HepG2 (cell line): ENCODE measurements at regions not wholly inside any gene's neighbourhood (a gene's known extent, or its start where the extent isn't known, plus 50 kb on each side); places are given as distances from the start of the nearest gene placed in this dataset.

ENCODE experiments used
- ATAC-seq: fragments of 200-7000 bp; cut with Tn5 transposase; 3 replicates; pipeline ENCODE4 v1.9.1; 2020; ENCODE audit warnings: mild to moderate bottlenecking, moderate library complexity
- BruUV-seq: library from RNA; stranded (reverse); fragments of 400-500 nt; replicated peaks from 2 replicates; lab custom pipeline; 2021; lab: Mats Ljungman, UMichigan
- CTCF ChIA-PET: fragments of 300-600 bp; formaldehyde crosslinking; extraction: SDS; loops from one replicate; lab custom pipeline; 2021; ENCODE audit warnings: low total read pairs, inconsistent platforms, low intra/inter-chr PET ratio; lab: Yijun Ruan, JAX
- POLR2A ChIA-PET: fragments of 350-600 bp; sonication (Branson Sonifier 250); formaldehyde crosslinking; loops from one replicate; lab custom pipeline; 2020; ENCODE audit warnings: antibody characterized with exemption, inconsistent platforms; lab: Yijun Ruan, JAX
- DNase-seq: peaks from one replicate; pipeline ENCODE4 v3.0.0-alpha.2; 2015; ENCODE audit warnings: low spot score
- FAIRE-seq: peaks from 3 replicates; lab custom pipeline; 2011; peaks lifted over from hg19 to GRCh38; lab: Jason Lieb, UNC
- H2AFZ ChIP-seq: one replicate; pipeline ENCODE4 v1.6.1; 2011; ENCODE audit warnings: low read length, inconsistent platforms
- H3K27ac ChIP-seq: fragments of 300-600 bp; 3 replicates; pipeline ENCODE4 v1.8.0; 2011; ENCODE audit warnings: mixed run types, mild to moderate bottlenecking, mixed read lengths, low read length, inconsistent platforms; ENCODE audit not compliant: insufficient read depth; ENCODE audit errors: extremely low read length
- H3K27me3 ChIP-seq, 2 experiments: fragments of 200-600 bp in 1 of 2; 2 replicates in 1 of 2; 3 replicates in 1 of 2; pipeline versions ENCODE4 v1.6.0 to v1.8.0; 2011; ENCODE audit warnings: low read length in 2 of 2, mild to moderate bottlenecking in 2 of 2, moderate library complexity in 2 of 2, inconsistent platforms in 1 of 2; ENCODE audit not compliant: insufficient read depth in 2 of 2, control insufficient read depth in 1 of 2
- H3K36me3 ChIP-seq, 2 experiments: fragments of 200-600 bp in 1 of 2; replicated peaks in 1 of 2; 2 replicates in 1 of 2; 3 replicates in 1 of 2; pipeline versions ENCODE4 v1.5.1 to v1.8.0; 2011; ENCODE audit warnings: low read length in 2 of 2, inconsistent platforms in 1 of 2; ENCODE audit not compliant: insufficient read depth in 2 of 2, control insufficient read depth in 1 of 2
- H3K4me1 ChIP-seq: 2 replicates; pipeline ENCODE4 v1.5.1; 2012; ENCODE audit warnings: low read length, inconsistent platforms; ENCODE audit not compliant: insufficient read depth
- H3K4me2 ChIP-seq: 2 replicates; pipeline ENCODE4 v1.6.0; 2011; ENCODE audit warnings: low read depth, low read length, inconsistent platforms
- H3K4me3 ChIP-seq, 3 experiments: fragments of 200-600 bp in 1 of 3; sonication (generic), shearing (Covaris generic) in 1 of 3; replicated peaks in 1 of 3; 2 replicates each; pipeline ENCODE4 v1.5.1; 2011 to 2016; ENCODE audit warnings: low read length in 3 of 3, inconsistent platforms in 2 of 3, low read depth in 2 of 3, mild to moderate bottlenecking in 2 of 3, control low read depth in 1 of 3, mixed read lengths in 1 of 3; ENCODE audit not compliant: insufficient read depth in 1 of 3
- H3K79me2 ChIP-seq: one replicate; pipeline ENCODE4 v1.6.1; 2011; ENCODE audit warnings: low read length, inconsistent platforms; ENCODE audit not compliant: insufficient read depth
- H3K9ac ChIP-seq: 2 replicates; pipeline ENCODE4 v1.6.0; 2011; ENCODE audit warnings: mild to moderate bottlenecking, low read depth, low read length, inconsistent platforms; ENCODE audit not compliant: insufficient read depth
- H3K9me3 ChIP-seq: 2 replicates; pipeline ENCODE4 v1.5.1; 2012; ENCODE audit warnings: mild to moderate bottlenecking, low read length
- H4K20me1 ChIP-seq: 2 replicates; pipeline ENCODE4 v1.6.0; 2011; ENCODE audit warnings: inconsistent platforms, mild to moderate bottlenecking, low read length, moderate library complexity; ENCODE audit not compliant: insufficient read depth
- ATAD3A ChIP-seq: sonication (generic); formaldehyde crosslinking; IDR thresholded peaks from 2 replicates; pipeline ENCODE4 v1.4.0; 2020; ENCODE audit warnings: missing genetic modification reagents
- ATRX ChIP-seq: sonication (generic); formaldehyde crosslinking; IDR thresholded peaks from 2 replicates; pipeline ENCODE4 v1.4.0; 2020; ENCODE audit warnings: missing genetic modification reagents, borderline replicate concordance
- BCL6 ChIP-seq: IDR thresholded peaks from 2 replicates; pipeline ENCODE4 v1.6.1; 2016; ENCODE audit warnings: missing genetic modification reagents, missing compliant biosample characterization
- CAMTA2 ChIP-seq: sonication (generic); formaldehyde crosslinking; IDR thresholded peaks from 2 replicates; pipeline ENCODE4 v1.4.0; 2020; ENCODE audit warnings: mild to moderate bottlenecking, missing genetic modification reagents, borderline replicate concordance
- EED ChIP-seq: sonication (generic); formaldehyde crosslinking; IDR thresholded peaks from 2 replicates; pipeline ENCODE4 v1.5.0; 2020; ENCODE audit warnings: mild to moderate bottlenecking, missing genetic modification reagents
- NFYB ChIP-seq: sonication (generic); formaldehyde crosslinking; IDR thresholded peaks from 2 replicates; pipeline ENCODE4 v1.4.0; 2020; ENCODE audit warnings: missing genetic modification reagents
- RFX1 ChIP-seq: fragments of 450-650 bp; IDR thresholded peaks from 2 replicates; pipeline ENCODE4 v1.6.1; 2017
- TEAD2 ChIP-seq: sonication (generic); formaldehyde crosslinking; IDR thresholded peaks from 2 replicates; pipeline ENCODE4 v1.9.0; 2021; ENCODE audit warnings: missing genetic modification reagents
- ZBTB38 ChIP-seq: sonication (generic); formaldehyde crosslinking; IDR thresholded peaks from 2 replicates; pipeline ENCODE4 v1.5.1; 2020; ENCODE audit warnings: mild to moderate bottlenecking, missing genetic modification reagents
- ZBTB7B ChIP-seq: sonication (generic); formaldehyde crosslinking; IDR thresholded peaks from 2 replicates; pipeline ENCODE4 v1.4.0; 2020; ENCODE audit warnings: missing genetic modification reagents
- ZFP90 ChIP-seq: sonication (generic); formaldehyde crosslinking; IDR thresholded peaks from 2 replicates; pipeline ENCODE4 v1.8.0; 2022; ENCODE audit warnings: missing genetic modification reagents, mild to moderate bottlenecking, inconsistent platforms, borderline replicate concordance
- ZNF326 ChIP-seq: sonication (generic); formaldehyde crosslinking; IDR thresholded peaks from 2 replicates; pipeline ENCODE4 v1.4.0; 2020; ENCODE audit warnings: missing genetic modification reagents, borderline replicate concordance
- ZNF484 ChIP-seq: sonication (generic); formaldehyde crosslinking; IDR thresholded peaks from 2 replicates; pipeline ENCODE4 v1.5.1; 2020; ENCODE audit warnings: mild to moderate bottlenecking, low read depth, missing genetic modification reagents, borderline replicate concordance
- WGBS: methylation state at CpG from one replicate; pipeline ENCODE4 v1.1.6; 2017; ENCODE audit warnings: low lambda C conversion rate; 5-methylcytosine and 5-hydroxymethylcytosine counted together
- in situ Hi-C: cut with HindIII; loops from 2 replicates; pipeline ENCODE4 v1.10.0; 2017; ENCODE audit warnings: low pct_unique_long_range_greater_than_20kb; ENCODE audit not compliant: extremely low pct_ligation_motif_present
- intact Hi-C: fragments of 100-400 bp; cut with micrococcal nuclease; formaldehyde crosslinking; loops from one replicate; pipeline ENCODE4 v1.10.0; 2022; ENCODE audit not compliant: unreplicated experiment
- TF ChIP-seq, protein P1 (sequence below): sonication (generic); formaldehyde crosslinking; IDR thresholded peaks from 2 replicates; pipeline ENCODE4 v1.4.0; 2020; ENCODE audit warnings: missing genetic modification reagents, mild to moderate bottlenecking, borderline replicate concordance
- TF ChIP-seq, protein P2 (sequence below): sonication (generic); formaldehyde crosslinking; IDR thresholded peaks from 2 replicates; pipeline ENCODE4 v1.8.1; 2022; ENCODE audit warnings: low read depth, mild to moderate bottlenecking, missing genetic modification reagents
- TF ChIP-seq, protein P3 (sequence below): sonication (generic); formaldehyde crosslinking; IDR thresholded peaks from 2 replicates; pipeline ENCODE4 v1.4.0; 2020; ENCODE audit warnings: missing genetic modification reagents, borderline replicate concordance

GRCh38 chr4:135316266-135316779 lies 1114.7 kb upstream of the PABPC4L start:
- no peaks in the 10 kb centered on the region for H3K36me3 ChIP-seq
- intact Hi-C loops, result no loop called here
- 16% methylated on average over 5 of the region's 7 CpGs for WGBS
- in situ Hi-C loops, result no loop called here
- DNase-seq (no peak), ATAC-seq (no peak), FAIRE-seq (no peak)
- BruUV-seq, result no TSS peak
- no peaks in the 10 kb centered on the region for H3K27me3 ChIP-seq
- no peaks in the 10 kb centered on the region for H3K79me2 ChIP-seq
- H3K4me2 ChIP-seq, result no peak overlapping the region
- H4K20me1 ChIP-seq, result no peaks in the 10 kb centered on the region
- no peak overlapping the region for H3K27ac ChIP-seq
- ChIA-PET CTCF (no interaction called here), POLR2A (no interaction called here)
- H2AFZ ChIP-seq, result no peak overlapping the region
- no peak overlapping the region for H3K9ac ChIP-seq
- no peak overlapping the region for H3K4me3 ChIP-seq
- no peaks in the 10 kb centered on the region for H3K9me3 ChIP-seq
- no peaks in the 10 kb centered on the region for H3K4me1 ChIP-seq
- no peak for TF ChIP-seq EED (CRISPR knock-in tag)
- no peak for TF ChIP-seq ATRX (CRISPR knock-in tag)
- TF ChIP-seq ZFP90 (CRISPR knock-in tag), result no peak
- TF ChIP-seq ZBTB38 (CRISPR knock-in tag), result no peak
- no peak for TF ChIP-seq CAMTA2
- TF ChIP-seq ZBTB7B (CRISPR knock-in tag), result no peak
- TF ChIP-seq TEAD2, result no peak
- no peak for TF ChIP-seq NFYB (CRISPR knock-in tag)
- no peak for TF ChIP-seq RFX1
- TF ChIP-seq, protein P1, sequence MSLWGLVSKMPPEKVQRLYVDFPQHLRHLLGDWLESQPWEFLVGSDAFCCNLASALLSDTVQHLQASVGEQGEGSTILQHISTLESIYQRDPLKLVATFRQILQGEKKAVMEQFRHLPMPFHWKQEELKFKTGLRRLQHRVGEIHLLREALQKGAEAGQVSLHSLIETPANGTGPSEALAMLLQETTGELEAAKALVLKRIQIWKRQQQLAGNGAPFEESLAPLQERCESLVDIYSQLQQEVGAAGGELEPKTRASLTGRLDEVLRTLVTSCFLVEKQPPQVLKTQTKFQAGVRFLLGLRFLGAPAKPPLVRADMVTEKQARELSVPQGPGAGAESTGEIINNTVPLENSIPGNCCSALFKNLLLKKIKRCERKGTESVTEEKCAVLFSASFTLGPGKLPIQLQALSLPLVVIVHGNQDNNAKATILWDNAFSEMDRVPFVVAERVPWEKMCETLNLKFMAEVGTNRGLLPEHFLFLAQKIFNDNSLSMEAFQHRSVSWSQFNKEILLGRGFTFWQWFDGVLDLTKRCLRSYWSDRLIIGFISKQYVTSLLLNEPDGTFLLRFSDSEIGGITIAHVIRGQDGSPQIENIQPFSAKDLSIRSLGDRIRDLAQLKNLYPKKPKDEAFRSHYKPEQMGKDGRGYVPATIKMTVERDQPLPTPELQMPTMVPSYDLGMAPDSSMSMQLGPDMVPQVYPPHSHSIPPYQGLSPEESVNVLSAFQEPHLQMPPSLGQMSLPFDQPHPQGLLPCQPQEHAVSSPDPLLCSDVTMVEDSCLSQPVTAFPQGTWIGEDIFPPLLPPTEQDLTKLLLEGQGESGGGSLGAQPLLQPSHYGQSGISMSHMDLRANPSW (CRISPR knock-in tag), result no peak
- TF ChIP-seq, protein P2, sequence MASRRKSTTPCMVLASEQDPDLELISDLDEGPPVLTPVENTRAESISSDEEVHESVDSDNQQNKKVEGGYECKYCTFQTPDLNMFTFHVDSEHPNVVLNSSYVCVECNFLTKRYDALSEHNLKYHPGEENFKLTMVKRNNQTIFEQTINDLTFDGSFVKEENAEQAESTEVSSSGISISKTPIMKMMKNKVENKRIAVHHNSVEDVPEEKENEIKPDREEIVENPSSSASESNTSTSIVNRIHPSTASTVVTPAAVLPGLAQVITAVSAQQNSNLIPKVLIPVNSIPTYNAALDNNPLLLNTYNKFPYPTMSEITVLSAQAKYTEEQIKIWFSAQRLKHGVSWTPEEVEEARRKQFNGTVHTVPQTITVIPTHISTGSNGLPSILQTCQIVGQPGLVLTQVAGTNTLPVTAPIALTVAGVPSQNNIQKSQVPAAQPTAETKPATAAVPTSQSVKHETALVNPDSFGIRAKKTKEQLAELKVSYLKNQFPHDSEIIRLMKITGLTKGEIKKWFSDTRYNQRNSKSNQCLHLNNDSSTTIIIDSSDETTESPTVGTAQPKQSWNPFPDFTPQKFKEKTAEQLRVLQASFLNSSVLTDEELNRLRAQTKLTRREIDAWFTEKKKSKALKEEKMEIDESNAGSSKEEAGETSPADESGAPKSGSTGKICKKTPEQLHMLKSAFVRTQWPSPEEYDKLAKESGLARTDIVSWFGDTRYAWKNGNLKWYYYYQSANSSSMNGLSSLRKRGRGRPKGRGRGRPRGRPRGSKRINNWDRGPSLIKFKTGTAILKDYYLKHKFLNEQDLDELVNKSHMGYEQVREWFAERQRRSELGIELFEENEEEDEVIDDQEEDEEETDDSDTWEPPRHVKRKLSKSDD (CRISPR knock-in tag), result no peak
- no peak for TF ChIP-seq ZNF484 (CRISPR knock-in tag)
- TF ChIP-seq, protein P3, sequence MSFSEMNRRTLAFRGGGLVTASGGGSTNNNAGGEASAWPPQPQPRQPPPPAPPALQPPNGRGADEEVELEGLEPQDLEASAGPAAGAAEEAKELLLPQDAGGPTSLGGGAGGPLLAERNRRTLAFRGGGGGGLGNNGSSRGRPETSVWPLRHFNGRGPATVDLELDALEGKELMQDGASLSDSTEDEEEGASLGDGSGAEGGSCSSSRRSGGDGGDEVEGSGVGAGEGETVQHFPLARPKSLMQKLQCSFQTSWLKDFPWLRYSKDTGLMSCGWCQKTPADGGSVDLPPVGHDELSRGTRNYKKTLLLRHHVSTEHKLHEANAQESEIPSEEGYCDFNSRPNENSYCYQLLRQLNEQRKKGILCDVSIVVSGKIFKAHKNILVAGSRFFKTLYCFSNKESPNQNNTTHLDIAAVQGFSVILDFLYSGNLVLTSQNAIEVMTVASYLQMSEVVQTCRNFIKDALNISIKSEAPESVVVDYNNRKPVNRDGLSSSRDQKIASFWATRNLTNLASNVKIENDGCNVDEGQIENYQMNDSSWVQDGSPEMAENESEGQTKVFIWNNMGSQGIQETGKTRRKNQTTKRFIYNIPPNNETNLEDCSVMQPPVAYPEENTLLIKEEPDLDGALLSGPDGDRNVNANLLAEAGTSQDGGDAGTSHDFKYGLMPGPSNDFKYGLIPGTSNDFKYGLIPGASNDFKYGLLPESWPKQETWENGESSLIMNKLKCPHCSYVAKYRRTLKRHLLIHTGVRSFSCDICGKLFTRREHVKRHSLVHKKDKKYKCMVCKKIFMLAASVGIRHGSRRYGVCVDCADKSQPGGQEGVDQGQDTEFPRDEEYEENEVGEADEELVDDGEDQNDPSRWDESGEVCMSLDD (CRISPR knock-in tag), result no peak
- no peak for TF ChIP-seq BCL6 (CRISPR knock-in tag)
- TF ChIP-seq ZNF326, result no peak
- TF ChIP-seq ATAD3A (CRISPR knock-in tag), result no peak
